ENCODE measurements at regions not wholly inside any gene's neighbourhood (a gene's known extent, or its start where the extent isn't known, plus 50 kb on each side); places are given as distances from the start of the nearest gene placed in this dataset.

DNA sequence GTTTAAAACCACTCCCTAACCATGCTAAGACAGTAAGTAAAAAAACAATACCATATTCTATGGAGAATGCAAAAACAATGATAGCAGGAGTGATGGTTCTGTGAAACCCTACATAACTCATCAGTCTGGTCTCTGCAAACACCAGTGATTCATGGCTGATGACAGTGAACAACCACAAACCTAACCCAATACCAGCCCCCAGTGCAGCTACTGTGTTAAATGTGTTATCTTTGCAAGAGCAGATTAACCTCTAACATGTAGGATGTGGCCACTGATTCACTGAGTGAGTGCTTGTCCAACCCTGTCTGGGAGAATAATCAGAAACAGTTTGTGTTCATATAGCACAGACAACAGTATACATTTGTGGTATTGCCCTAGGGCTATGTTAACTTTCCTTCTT is 100.2 kb upstream of the COG2 start:
- DNase-seq = peak; percentile 91
- POLR2A ChIA-PET (ENCODE audit: unreplicated experiment) = no interaction called here
- intact Hi-C loops (cut with micrococcal nuclease) = no loop called here

DNA sequence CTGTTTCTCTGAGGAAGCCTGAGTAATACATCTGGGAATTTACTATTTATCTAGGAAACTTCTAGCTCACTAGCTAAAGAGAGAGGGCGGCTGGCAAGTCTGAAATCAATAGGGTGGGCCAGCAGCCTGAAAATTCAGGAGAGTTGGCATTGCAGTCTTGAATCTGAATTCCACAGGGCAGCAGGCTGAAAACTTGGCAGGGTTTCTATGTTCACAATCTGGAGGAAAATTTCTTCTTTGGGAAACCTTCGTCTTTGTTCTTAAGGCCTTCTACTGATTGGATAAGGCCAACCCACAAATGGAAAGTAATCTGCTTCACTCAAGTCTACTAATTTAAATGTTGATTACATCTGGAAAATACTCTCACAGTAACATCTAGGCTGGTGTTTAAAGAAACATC is 101.0 kb upstream of the COG2 start:
- Histone ChIP-seq H3K27me3 (ENCODE audit: low read length) (peaks cover 30% of the 10 kb centered on the region), H3K9ac (ENCODE audit: low read length) (no peak overlapping the region), H4K20me1 (ENCODE audit: low read length) (no peaks in the 10 kb centered on the region), H3K79me2 (ENCODE audit: low read length) (no peaks in the 10 kb centered on the region), H3K4me1 (ENCODE audit: insufficient read depth, low read length) (peaks cover 17% of the 10 kb centered on the region), H3K4me2 (ENCODE audit: low read length) (no peak overlapping the region; the same call in 1 of the 2 replicates), H3K9me2 (replicated peaks; ENCODE audit: low read length) (no peaks in the 10 kb centered on the region), H3F3A (ENCODE audit: low read length, unreplicated experiment) (no peaks in the 10 kb centered on the region), H3K27ac (ENCODE audit: low read length) (0 out of 2 replicates have a peak overlapping the region, but pooled peaks have one; percentile 10), H3K4me3 (ENCODE audit: low read length) (no peak overlapping the region), H3K9me3 (ENCODE audit: low read length) (no peaks in the 10 kb centered on the region), H3K36me3 (ENCODE audit: low read depth, low read length) (no peaks in the 10 kb centered on the region), H2AFZ (ENCODE audit: low read length) (no peak overlapping the region)
- intact Hi-C loops (cut with micrococcal nuclease) = no loop called here
- ChIA-PET CTCF (no interaction called here), POLR2A (ENCODE audit: unreplicated experiment) (no interaction called here)
- TF ChIP-seq, protein P1, sequence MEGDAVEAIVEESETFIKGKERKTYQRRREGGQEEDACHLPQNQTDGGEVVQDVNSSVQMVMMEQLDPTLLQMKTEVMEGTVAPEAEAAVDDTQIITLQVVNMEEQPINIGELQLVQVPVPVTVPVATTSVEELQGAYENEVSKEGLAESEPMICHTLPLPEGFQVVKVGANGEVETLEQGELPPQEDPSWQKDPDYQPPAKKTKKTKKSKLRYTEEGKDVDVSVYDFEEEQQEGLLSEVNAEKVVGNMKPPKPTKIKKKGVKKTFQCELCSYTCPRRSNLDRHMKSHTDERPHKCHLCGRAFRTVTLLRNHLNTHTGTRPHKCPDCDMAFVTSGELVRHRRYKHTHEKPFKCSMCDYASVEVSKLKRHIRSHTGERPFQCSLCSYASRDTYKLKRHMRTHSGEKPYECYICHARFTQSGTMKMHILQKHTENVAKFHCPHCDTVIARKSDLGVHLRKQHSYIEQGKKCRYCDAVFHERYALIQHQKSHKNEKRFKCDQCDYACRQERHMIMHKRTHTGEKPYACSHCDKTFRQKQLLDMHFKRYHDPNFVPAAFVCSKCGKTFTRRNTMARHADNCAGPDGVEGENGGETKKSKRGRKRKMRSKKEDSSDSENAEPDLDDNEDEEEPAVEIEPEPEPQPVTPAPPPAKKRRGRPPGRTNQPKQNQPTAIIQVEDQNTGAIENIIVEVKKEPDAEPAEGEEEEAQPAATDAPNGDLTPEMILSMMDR (conservative IDR thresholded peaks at IDR 0.05; ENCODE audit: low read depth, low read length) = no peak
- TF ChIP-seq EZH2phosphoT487 (IDR thresholded peaks at IDR 0.05; ENCODE audit: borderline replicate concordance, low read length) (no peak), EZH2 (IDR thresholded peaks at IDR 0.05; ENCODE audit: low read length, unreplicated experiment) (no peak)
- DNase-seq = no peak
- no TSS peak for BruUV-seq (replicated peaks)
- no peak for ATAC-seq

More for the DNA sequence above, 100.2 kb upstream of the COG2 start:
- Histone ChIP-seq H3K9me3 (ENCODE audit: low read length) (no peaks in the 10 kb centered on the region), H3K9me2 (replicated peaks; ENCODE audit: low read length) (no peaks in the 10 kb centered on the region), H3K4me2 (ENCODE audit: low read length) (peak overlapping the region; percentile 9; the same call in 1 of the 2 replicates), H3K27ac (ENCODE audit: low read length) (peak overlapping the region; percentile 10; the same call in 1 of the 2 replicates), H3K4me1 (ENCODE audit: insufficient read depth, low read length) (peaks cover 17% of the 10 kb centered on the region), H4K20me1 (ENCODE audit: low read length) (no peaks in the 10 kb centered on the region), H3K9ac (ENCODE audit: low read length) (no peak overlapping the region), H2AFZ (ENCODE audit: low read length) (no peak overlapping the region), H3K4me3 (ENCODE audit: low read length) (no peak overlapping the region), H3F3A (ENCODE audit: low read length, unreplicated experiment) (no peaks in the 10 kb centered on the region), H3K27me3 (ENCODE audit: low read length) (peaks cover 28% of the 10 kb centered on the region), H3K36me3 (ENCODE audit: low read depth, low read length) (no peaks in the 10 kb centered on the region), H3K79me2 (ENCODE audit: low read length) (no peaks in the 10 kb centered on the region)
- CTCF ChIA-PET = no interaction called here
- BruUV-seq (replicated peaks) = no TSS peak
- ATAC-seq = peak; percentile 31; the same call in 1 of the 2 replicates
- no peak for TF ChIP-seq EZH2 (IDR thresholded peaks at IDR 0.05; ENCODE audit: low read length, unreplicated experiment)
- TF ChIP-seq, protein P1 (conservative IDR thresholded peaks at IDR 0.05; ENCODE audit: low read depth, low read length) = no peak
- TF ChIP-seq EZH2phosphoT487 (IDR thresholded peaks at IDR 0.05; ENCODE audit: borderline replicate concordance, low read length) = no peak

DNA sequence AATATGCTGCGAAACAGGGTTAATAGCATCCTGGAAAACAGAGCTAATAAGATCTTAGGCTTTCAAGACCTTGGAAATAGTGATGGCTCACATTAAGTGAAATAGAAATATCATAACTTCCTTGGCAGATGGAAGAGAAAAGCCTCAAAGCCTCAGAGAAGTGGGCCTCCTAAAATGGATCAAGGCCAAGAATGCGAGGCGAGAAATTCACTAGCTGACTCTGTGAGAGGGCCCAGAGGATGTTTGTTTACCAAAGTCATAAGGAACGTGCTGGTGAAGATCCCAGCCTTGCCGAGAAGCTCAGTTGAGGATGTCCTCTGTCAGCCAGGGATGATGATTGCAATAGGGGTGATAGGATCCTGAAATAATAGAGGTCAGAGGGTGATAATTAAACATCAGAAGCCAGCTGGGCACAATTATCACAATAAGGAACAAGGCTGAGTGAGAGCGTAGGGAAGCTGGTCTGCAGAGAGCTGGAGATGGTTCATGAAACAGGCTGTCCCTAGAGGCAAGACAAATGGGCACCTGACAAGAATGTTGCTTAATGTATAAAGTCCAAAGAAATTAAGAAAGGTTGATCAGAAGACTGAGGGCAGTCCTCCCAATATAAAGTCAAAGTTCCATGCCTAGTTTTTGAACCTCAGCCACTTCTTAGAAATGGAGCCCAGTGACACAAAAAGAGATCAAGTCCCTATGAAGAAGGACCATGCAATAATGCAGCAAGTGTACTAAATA is 101.7 kb upstream of the COG2 start:
- BruUV-seq (replicated peaks) = no TSS peak
- no peak overlapping the region for H3K9ac ChIP-seq (ENCODE audit: low read length)
- H3K79me2 ChIP-seq (ENCODE audit: low read length) = no peaks in the 10 kb centered on the region
- no peak for TF ChIP-seq EZH2phosphoT487 (IDR thresholded peaks at IDR 0.05; ENCODE audit: borderline replicate concordance, low read length)
- TF ChIP-seq, protein P1 (conservative IDR thresholded peaks at IDR 0.05; ENCODE audit: low read depth, low read length) = no peak
- no peak for TF ChIP-seq EZH2 (IDR thresholded peaks at IDR 0.05; ENCODE audit: low read length, unreplicated experiment)
- H3K4me2 ChIP-seq (ENCODE audit: low read length) = no peak overlapping the region
- H3K4me1 ChIP-seq (ENCODE audit: insufficient read depth, low read length) = peaks cover 17% of the 10 kb centered on the region
- H3K9me3 ChIP-seq (ENCODE audit: low read length) = no peaks in the 10 kb centered on the region
- H2AFZ ChIP-seq (ENCODE audit: low read length) = no peak overlapping the region
- ATAC-seq = no peak
- no peaks in the 10 kb centered on the region for H3F3A ChIP-seq (ENCODE audit: low read length, unreplicated experiment)
- no peaks in the 10 kb centered on the region for H4K20me1 ChIP-seq (ENCODE audit: low read length)
- ChIA-PET CTCF (no interaction called here), POLR2A (ENCODE audit: unreplicated experiment) (no interaction called here)
- intact Hi-C loops (cut with micrococcal nuclease) = no loop called here
- H3K27me3 ChIP-seq (ENCODE audit: low read length) = peaks cover 31% of the 10 kb centered on the region
- DNase-seq = no peak
- no peaks in the 10 kb centered on the region for H3K36me3 ChIP-seq (ENCODE audit: low read depth, low read length)
- no peak overlapping the region for H3K4me3 ChIP-seq (ENCODE audit: low read length)
- H3K9me2 ChIP-seq (replicated peaks; ENCODE audit: low read length) = no peaks in the 10 kb centered on the region
- no peak overlapping the region for H3K27ac ChIP-seq (ENCODE audit: low read length)

All from PC-3 (cell line).